ENCODE measurements at regions not wholly inside any gene's neighbourhood (a gene's known extent, or its start where the extent isn't known, plus 50 kb on each side); places are given as distances from the start of the nearest gene placed in this dataset.

GRCh38 chr4:165774326-165774725 lies 98.7 kb upstream of the TLL1 start:
- Histone ChIP-seq H3K9me2 (replicated peaks; ENCODE audit: control insufficient read depth, low read length) (no peaks in the 10 kb centered on the region), H3F3A (ENCODE audit: control insufficient read depth, insufficient read depth) (no peaks in the 10 kb centered on the region), H3K4me1 (ENCODE audit: control insufficient read depth, low read length) (no peaks in the 10 kb centered on the region), H4K20me1 (ENCODE audit: control insufficient read depth, insufficient read depth, low read depth, low read length) (no peaks in the 10 kb centered on the region), H3K36me3 (ENCODE audit: control insufficient read depth, low read length) (no peaks in the 10 kb centered on the region), H3K4me2 (ENCODE audit: low read length) (no peak overlapping the region), H3K79me2 (ENCODE audit: control insufficient read depth, low read length) (no peaks in the 10 kb centered on the region), H3K27me3 (ENCODE audit: control insufficient read depth, low read length) (no peaks in the 10 kb centered on the region), H3K4me3 (ENCODE audit: low read length) (no peak overlapping the region), H3K27ac (ENCODE audit: low read depth, low read length) (no peak overlapping the region), H3K9me3 (ENCODE audit: control insufficient read depth, insufficient read depth, low read length) (no peaks in the 10 kb centered on the region)
- TF ChIP-seq EZH2phosphoT487 (IDR thresholded peaks at IDR 0.05; ENCODE audit: borderline replicate concordance, low read length): no peak
- TF ChIP-seq CTCF (IDR thresholded peaks at IDR 0.05; ENCODE audit: low read depth, low read length, poor library complexity, severe bottlenecking): no peak

- Histone ChIP-seq H3K4me1 (ENCODE audit: control insufficient read depth, low read length) (no peaks in the 10 kb centered on the region), H3K27ac (ENCODE audit: low read depth, low read length) (no peak overlapping the region), H3K27me3 (ENCODE audit: control insufficient read depth, low read length) (no peaks in the 10 kb centered on the region), H3F3A (ENCODE audit: control insufficient read depth, insufficient read depth) (no peaks in the 10 kb centered on the region), H4K20me1 (ENCODE audit: control insufficient read depth, insufficient read depth, low read depth, low read length) (no peaks in the 10 kb centered on the region), H3K36me3 (ENCODE audit: control insufficient read depth, low read length) (no peaks in the 10 kb centered on the region), H3K4me2 (ENCODE audit: low read length) (no peak overlapping the region), H3K79me2 (ENCODE audit: control insufficient read depth, low read length) (no peaks in the 10 kb centered on the region), H3K9me2 (replicated peaks; ENCODE audit: control insufficient read depth, low read length) (no peaks in the 10 kb centered on the region), H3K4me3 (ENCODE audit: low read length) (no peak overlapping the region), H3K9me3 (ENCODE audit: control insufficient read depth, insufficient read depth, low read length) (no peaks in the 10 kb centered on the region)
- TF ChIP-seq EZH2phosphoT487 (IDR thresholded peaks at IDR 0.05; ENCODE audit: borderline replicate concordance, low read length) (no peak), CTCF (IDR thresholded peaks at IDR 0.05; ENCODE audit: low read depth, low read length, poor library complexity, severe bottlenecking) (no peak)
These were observed 92.9 kb upstream of the TLL1 start for GRCh38 chr4:165779950-165780670.

GRCh38 chr4:165780735-165781134 lies 92.3 kb upstream of the TLL1 start:
- no peaks in the 10 kb centered on the region for H3K27me3 ChIP-seq (ENCODE audit: control insufficient read depth, low read length)
- H3K9me3 ChIP-seq (ENCODE audit: control insufficient read depth, insufficient read depth, low read length): no peaks in the 10 kb centered on the region
- no peak for TF ChIP-seq EZH2phosphoT487 (IDR thresholded peaks at IDR 0.05; ENCODE audit: borderline replicate concordance, low read length)
- TF ChIP-seq CTCF (IDR thresholded peaks at IDR 0.05; ENCODE audit: low read depth, low read length, poor library complexity, severe bottlenecking): no peak
- H3K36me3 ChIP-seq (ENCODE audit: control insufficient read depth, low read length): no peaks in the 10 kb centered on the region
- H3K4me3 ChIP-seq (ENCODE audit: low read length): no peak overlapping the region
- no peaks in the 10 kb centered on the region for H3K9me2 ChIP-seq (replicated peaks; ENCODE audit: control insufficient read depth, low read length)
- no peaks in the 10 kb centered on the region for H3F3A ChIP-seq (ENCODE audit: control insufficient read depth, insufficient read depth)
- H3K4me1 ChIP-seq (ENCODE audit: control insufficient read depth, low read length): no peaks in the 10 kb centered on the region
- H4K20me1 ChIP-seq (ENCODE audit: control insufficient read depth, insufficient read depth, low read depth, low read length): no peaks in the 10 kb centered on the region
- H3K79me2 ChIP-seq (ENCODE audit: control insufficient read depth, low read length): no peaks in the 10 kb centered on the region
- no peak overlapping the region for H3K4me2 ChIP-seq (ENCODE audit: low read length)
- H3K27ac ChIP-seq (ENCODE audit: low read depth, low read length): no peak overlapping the region

All from DOHH2 (cell line).